ENCODE measurements at regions not wholly inside any gene's neighbourhood (a gene's known extent, or its start where the extent isn't known, plus 50 kb on each side); places are given as distances from the start of the nearest gene placed in this dataset.

DNA sequence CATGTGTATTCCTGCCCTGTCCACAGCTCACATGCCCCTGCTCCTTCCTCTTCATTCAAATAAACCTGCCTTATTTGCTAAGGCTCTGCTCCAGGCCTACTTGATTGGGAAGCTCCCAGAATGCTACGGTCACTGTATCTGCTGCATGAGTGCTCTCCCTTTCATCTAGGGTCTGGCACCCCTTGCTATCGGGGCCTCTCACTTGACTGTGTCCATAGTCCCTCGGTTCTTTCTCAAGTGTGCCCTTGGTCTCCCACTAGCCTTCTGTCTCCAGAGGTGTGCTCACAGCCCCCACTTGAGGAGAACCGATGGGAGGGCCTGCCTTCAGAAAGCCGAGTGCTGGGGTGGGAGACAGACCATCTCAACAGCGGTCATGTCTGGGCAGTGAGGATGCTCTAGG lies 57.4 kb upstream of the NMNAT3 start (continued):
- no peak for TF ChIP-seq DNMT3B (CRISPR knock-in tag; conservative IDR thresholded peaks at IDR 0.05)
- TF ChIP-seq, protein P1, sequence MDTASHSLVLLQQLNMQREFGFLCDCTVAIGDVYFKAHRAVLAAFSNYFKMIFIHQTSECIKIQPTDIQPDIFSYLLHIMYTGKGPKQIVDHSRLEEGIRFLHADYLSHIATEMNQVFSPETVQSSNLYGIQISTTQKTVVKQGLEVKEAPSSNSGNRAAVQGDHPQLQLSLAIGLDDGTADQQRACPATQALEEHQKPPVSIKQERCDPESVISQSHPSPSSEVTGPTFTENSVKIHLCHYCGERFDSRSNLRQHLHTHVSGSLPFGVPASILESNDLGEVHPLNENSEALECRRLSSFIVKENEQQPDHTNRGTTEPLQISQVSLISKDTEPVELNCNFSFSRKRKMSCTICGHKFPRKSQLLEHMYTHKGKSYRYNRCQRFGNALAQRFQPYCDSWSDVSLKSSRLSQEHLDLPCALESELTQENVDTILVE (CRISPR knock-in tag; IDR thresholded peaks at IDR 0.05): no peak

DNA sequence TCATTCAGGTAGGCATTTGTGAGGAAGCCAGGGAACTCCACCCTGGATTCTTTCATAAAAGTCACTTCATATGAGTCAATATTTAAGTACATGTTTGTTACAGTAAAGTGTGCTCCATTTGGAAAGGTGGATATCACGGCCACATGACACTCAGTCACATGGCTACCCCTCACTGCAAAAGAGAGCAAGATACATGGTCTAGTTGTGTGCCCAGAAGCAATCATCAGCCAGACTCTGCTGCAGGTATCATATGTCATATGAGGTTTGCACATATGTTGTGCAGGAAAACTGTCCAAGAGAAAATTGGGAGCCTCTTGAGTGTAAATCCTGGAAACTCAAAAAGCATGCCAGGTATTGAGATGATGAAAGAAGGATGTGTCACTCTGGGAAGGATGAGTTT lies 55.0 kb upstream of the NMNAT3 start:
- WGBS (ENCODE audit: low lambda C conversion rate): 0% methylated on average over 1 of the region's 1 CpG
- Histone ChIP-seq H3K9ac (ENCODE audit: insufficient read depth, low read depth, low read length) (no peak overlapping the region), H3K79me2 (ENCODE audit: insufficient read depth, low read length) (no peaks in the 10 kb centered on the region), H2AFZ (ENCODE audit: low read length) (no peak overlapping the region), H3K27me3 (ENCODE audit: control insufficient read depth in 1 of 2, insufficient read depth in 2 of 2, low read length in 2 of 2) (peaks cover 0 to 8% of the 10 kb centered on the region in 2 experiments; a peak in 2 of 5 replicates), H3K4me3 (replicated peaks in 1 of 3; ENCODE audit: insufficient read depth in 1 of 3, low read depth in 2 of 3, low read length in 3 of 3) (no peak overlapping the region), H3K9me3 (ENCODE audit: low read length) (no peaks in the 10 kb centered on the region), H3K4me1 (ENCODE audit: insufficient read depth, low read length) (no peaks in the 10 kb centered on the region), H3K27ac (ENCODE audit: extremely low read length, insufficient read depth, low read length) (no peak overlapping the region), H4K20me1 (ENCODE audit: insufficient read depth, low read length) (no peaks in the 10 kb centered on the region), H3K4me2 (ENCODE audit: low read depth, low read length) (no peak overlapping the region), H3K36me3 (replicated peaks in 1 of 2; ENCODE audit: control insufficient read depth in 1 of 2, insufficient read depth in 2 of 2, low read length in 2 of 2) (no peaks in the 10 kb centered on the region)
- DNase-seq (ENCODE audit: low spot score) (no peak), FAIRE-seq (no peak), ATAC-seq (no peak)
- BruUV-seq (replicated peaks): no TSS peak
- CTCF ChIA-PET (ENCODE audit: low intra/inter-chr PET ratio, low total read pairs): no interaction called here
- intact Hi-C loops (cut with micrococcal nuclease; ENCODE audit: unreplicated experiment) (no loop called here), in situ Hi-C loops (cut with HindIII; ENCODE audit: extremely low pct_ligation_motif_present, low pct_unique_long_range_greater_than_20kb) (no loop called here)
- POLR2A ChIA-PET: no interaction called here
- TF ChIP-seq RAD21 (CRISPR knock-in tag; IDR thresholded peaks at IDR 0.05) (no peak), RFXAP (CRISPR knock-in tag; IDR thresholded peaks at IDR 0.05; ENCODE audit: borderline replicate concordance) (no peak), HMG20A (CRISPR knock-in tag; IDR thresholded peaks at IDR 0.05; ENCODE audit: borderline replicate concordance) (no peak), ZMYM2 (CRISPR knock-in tag; IDR thresholded peaks at IDR 0.05) (no peak), FOSL2 (CRISPR knock-in tag; IDR thresholded peaks at IDR 0.05) (no peak), ZNF550 (CRISPR knock-in tag; IDR thresholded peaks at IDR 0.05; ENCODE audit: borderline replicate concordance) (no peak), JDP2 (CRISPR knock-in tag; IDR thresholded peaks at IDR 0.05; ENCODE audit: borderline replicate concordance) (no peak)
- TF ChIP-seq, protein P2, sequence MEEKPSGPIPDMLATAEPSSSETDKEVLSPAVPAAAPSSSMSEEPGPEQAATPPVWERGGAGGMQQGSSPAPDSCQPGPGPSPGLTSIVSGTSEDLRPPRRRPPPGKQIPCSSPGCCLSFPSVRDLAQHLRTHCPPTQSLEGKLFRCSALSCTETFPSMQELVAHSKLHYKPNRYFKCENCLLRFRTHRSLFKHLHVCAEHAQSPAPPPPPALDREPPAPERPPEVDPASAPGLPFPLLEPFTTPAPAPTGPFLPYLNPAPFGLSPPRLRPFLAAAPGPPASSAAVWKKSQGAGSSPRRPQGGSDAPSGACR (CRISPR knock-in tag; IDR thresholded peaks at IDR 0.05): no peak
- TF ChIP-seq, protein P3, sequence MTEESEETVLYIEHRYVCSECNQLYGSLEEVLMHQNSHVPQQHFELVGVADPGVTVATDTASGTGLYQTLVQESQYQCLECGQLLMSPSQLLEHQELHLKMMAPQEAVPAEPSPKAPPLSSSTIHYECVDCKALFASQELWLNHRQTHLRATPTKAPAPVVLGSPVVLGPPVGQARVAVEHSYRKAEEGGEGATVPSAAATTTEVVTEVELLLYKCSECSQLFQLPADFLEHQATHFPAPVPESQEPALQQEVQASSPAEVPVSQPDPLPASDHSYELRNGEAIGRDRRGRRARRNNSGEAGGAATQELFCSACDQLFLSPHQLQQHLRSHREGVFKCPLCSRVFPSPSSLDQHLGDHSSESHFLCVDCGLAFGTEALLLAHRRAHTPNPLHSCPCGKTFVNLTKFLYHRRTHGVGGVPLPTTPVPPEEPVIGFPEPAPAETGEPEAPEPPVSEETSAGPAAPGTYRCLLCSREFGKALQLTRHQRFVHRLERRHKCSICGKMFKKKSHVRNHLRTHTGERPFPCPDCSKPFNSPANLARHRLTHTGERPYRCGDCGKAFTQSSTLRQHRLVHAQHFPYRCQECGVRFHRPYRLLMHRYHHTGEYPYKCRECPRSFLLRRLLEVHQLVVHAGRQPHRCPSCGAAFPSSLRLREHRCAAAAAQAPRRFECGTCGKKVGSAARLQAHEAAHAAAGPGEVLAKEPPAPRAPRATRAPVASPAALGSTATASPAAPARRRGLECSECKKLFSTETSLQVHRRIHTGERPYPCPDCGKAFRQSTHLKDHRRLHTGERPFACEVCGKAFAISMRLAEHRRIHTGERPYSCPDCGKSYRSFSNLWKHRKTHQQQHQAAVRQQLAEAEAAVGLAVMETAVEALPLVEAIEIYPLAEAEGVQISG (CRISPR knock-in tag; IDR thresholded peaks at IDR 0.05): no peak
